HG03558 (cell line): ENCODE measurements at regions not wholly inside any gene's neighbourhood (a gene's known extent, or its start where the extent isn't known, plus 50 kb on each side); places are given as distances from the start of the nearest gene placed in this dataset.
"Not testable (repeated sequence)": the region's sequence is repeated elsewhere in the genome, so short reads cannot be mapped to it uniquely, and the experiment has no call there.

Source experiments
- ATAC-seq: cut with Tn5 transposase; IDR thresholded peaks from one replicate; pipeline ENCODE4 v1.9.1; 2021; ENCODE audit warnings: moderate number of reproducible peaks; ENCODE audit not compliant: unreplicated experiment; ENCODE audit errors: extremely low read depth

GRCh38 chr6:159532155-159532554, 160.9 kb downstream of the SOD2 start:
- no peak for ATAC-seq

- ATAC-seq: no peak
Measured at GRCh38 chr6:159529934-159530333, 163.1 kb downstream of the SOD2 start.

GRCh38 chr6:159527351-159527750, 165.7 kb downstream of the SOD2 start:
- no peak for ATAC-seq

- ATAC-seq: no peak
Measured at GRCh38 chr6:159525445-159526025, 167.5 kb downstream of the SOD2 start.

GRCh38 chr6:159522877-159523547, 170.0 kb downstream of the SOD2 start:
- ATAC-seq: no peak

- no peak for ATAC-seq
Measured at GRCh38 chr6:159521962-159522361, 171.1 kb downstream of the SOD2 start.

- ATAC-seq: no peak
Measured at GRCh38 chr6:159520002-159520401, 173.0 kb downstream of the SOD2 start.

- ATAC-seq: not testable (repeated sequence)
Measured at GRCh38 chr6:159515811-159516210, 177.2 kb downstream of the SOD2 start.

- no peak for ATAC-seq
Measured at GRCh38 chr6:159513914-159514313, 179.1 kb downstream of the SOD2 start.

- no peak for ATAC-seq
Measured at GRCh38 chr6:159513074-159513720, 179.8 kb downstream of the SOD2 start.

GRCh38 chr6:159512571-159512970, 180.5 kb downstream of the SOD2 start:
- ATAC-seq: no peak

- no peak for ATAC-seq
Measured at GRCh38 chr6:159512104-159512503, 180.9 kb downstream of the SOD2 start.

- no peak for ATAC-seq
Measured at GRCh38 chr6:159510141-159510540, 182.9 kb downstream of the SOD2 start.

- ATAC-seq: no peak
Measured at GRCh38 chr6:159508931-159509330, 184.1 kb downstream of the SOD2 start.

GRCh38 chr6:159506048-159506447, 187.0 kb downstream of the SOD2 start:
- no peak for ATAC-seq

- ATAC-seq: no peak
Measured at GRCh38 chr6:159505140-159505922, 187.7 kb downstream of the SOD2 start.

GRCh38 chr6:159501558-159501957, 191.5 kb downstream of the SOD2 start:
- no peak for ATAC-seq

- ATAC-seq: no peak
Measured at GRCh38 chr6:159499034-159499433, 194.0 kb downstream of the SOD2 start.

GRCh38 chr6:159494586-159494972, 198.5 kb downstream of the SOD2 start:
- ATAC-seq: no peak

- ATAC-seq: no peak
Measured at GRCh38 chr6:159493898-159494585, 199.0 kb downstream of the SOD2 start.
